ENCODE measurements at regions not wholly inside any gene's neighbourhood (a gene's known extent, or its start where the extent isn't known, plus 50 kb on each side); places are given as distances from the start of the nearest gene placed in this dataset.

GRCh38 chr15:62532367-62532766, 367.3 kb upstream of the C2CD4B start:
- no peak for DNase-seq (ENCODE audit: low read depth in 1 of 2, low spot score in 1 of 2)
- in situ Hi-C loops (cut with HindIII; ENCODE audit: low pct_unique_long_range_greater_than_20kb, low sequenced_read_pairs) = no loop called here
- no peak for TF ChIP-seq JUND (IDR thresholded peaks at IDR 0.05; ENCODE audit: low read depth)

DNA sequence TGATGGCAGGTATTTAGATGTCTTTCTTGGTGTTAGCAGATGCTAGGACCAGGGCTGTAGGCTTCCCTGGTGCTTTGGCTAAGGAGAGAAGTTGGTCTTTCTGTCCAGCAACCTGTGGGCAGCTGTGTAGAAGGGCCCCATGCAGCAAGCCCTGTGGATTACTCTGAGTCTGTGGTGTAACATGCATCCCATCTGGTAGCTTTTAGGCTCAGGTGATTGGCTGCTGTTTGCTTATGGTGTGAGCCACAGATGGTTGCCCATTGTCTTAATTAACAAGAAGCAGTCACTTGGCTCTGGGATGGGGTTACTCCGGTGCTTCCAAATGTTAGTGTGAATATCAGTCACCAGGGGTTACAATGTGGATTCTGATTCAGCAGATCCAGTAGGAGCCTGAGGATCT, 368.6 kb upstream of the C2CD4B start:
- DNase-seq (ENCODE audit: low read depth in 1 of 2, low spot score in 1 of 2) = no peak
- in situ Hi-C loops (cut with HindIII; ENCODE audit: low pct_unique_long_range_greater_than_20kb, low sequenced_read_pairs) = no loop called here
- no peak for TF ChIP-seq JUND (IDR thresholded peaks at IDR 0.05; ENCODE audit: low read depth)

DNA sequence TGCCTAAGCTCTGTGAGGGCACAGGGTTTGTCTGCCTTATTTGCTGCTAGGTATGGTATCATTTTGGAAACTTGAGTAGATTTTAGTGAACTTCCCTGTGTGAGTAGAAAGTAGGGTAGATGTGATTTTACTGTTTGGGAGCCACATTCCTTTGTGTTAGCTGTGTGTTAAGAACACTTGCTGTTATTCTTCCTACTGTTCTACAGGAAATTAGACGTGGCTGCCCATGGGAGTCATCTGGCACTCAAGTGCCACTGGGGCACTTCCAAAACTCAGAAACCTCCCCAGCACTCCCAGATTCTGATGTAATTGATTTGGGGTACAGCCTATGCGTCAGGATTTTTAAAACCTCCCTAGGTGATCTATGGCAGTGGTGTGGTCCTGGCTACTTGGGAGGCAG, 369.9 kb upstream of the C2CD4B start:
- in situ Hi-C loops (cut with HindIII; ENCODE audit: low pct_unique_long_range_greater_than_20kb, low sequenced_read_pairs) = no loop called here
- no peak for TF ChIP-seq JUND (IDR thresholded peaks at IDR 0.05; ENCODE audit: low read depth)
- no peak for DNase-seq (ENCODE audit: low read depth in 1 of 2, low spot score in 1 of 2)

DNA sequence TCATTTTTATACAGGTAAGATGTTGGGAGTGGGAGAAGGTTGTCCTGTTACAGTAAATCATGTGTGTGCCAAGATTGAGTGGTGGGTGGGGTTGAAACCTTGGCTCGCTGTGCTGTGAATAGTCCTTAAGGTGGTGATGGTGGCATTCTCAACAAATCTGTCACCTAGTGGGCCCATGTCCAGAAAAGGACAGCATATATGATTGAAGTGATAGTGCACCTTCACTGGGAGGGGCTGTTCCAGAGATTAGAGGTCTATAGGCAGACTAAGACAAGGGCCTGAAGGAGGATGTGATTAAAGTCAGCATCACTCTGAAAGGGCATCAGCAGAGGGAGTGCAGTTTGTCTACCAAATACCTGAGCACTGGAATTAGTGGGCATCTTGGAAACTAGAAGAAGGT, 374.2 kb upstream of the C2CD4B start:
- in situ Hi-C loops (cut with HindIII; ENCODE audit: low pct_unique_long_range_greater_than_20kb, low sequenced_read_pairs) = no loop called here
- TF ChIP-seq JUND (IDR thresholded peaks at IDR 0.05; ENCODE audit: low read depth) = no peak
- no peak for DNase-seq (ENCODE audit: low read depth in 1 of 2, low spot score in 1 of 2)

GRCh38 chr15:62541250-62541649, 376.2 kb upstream of the C2CD4B start:
- no peak for DNase-seq (ENCODE audit: low read depth in 1 of 2, low spot score in 1 of 2)
- TF ChIP-seq JUND (IDR thresholded peaks at IDR 0.05; ENCODE audit: low read depth) = no peak
- in situ Hi-C loops (cut with HindIII; ENCODE audit: low pct_unique_long_range_greater_than_20kb, low sequenced_read_pairs) = no loop called here

DNA sequence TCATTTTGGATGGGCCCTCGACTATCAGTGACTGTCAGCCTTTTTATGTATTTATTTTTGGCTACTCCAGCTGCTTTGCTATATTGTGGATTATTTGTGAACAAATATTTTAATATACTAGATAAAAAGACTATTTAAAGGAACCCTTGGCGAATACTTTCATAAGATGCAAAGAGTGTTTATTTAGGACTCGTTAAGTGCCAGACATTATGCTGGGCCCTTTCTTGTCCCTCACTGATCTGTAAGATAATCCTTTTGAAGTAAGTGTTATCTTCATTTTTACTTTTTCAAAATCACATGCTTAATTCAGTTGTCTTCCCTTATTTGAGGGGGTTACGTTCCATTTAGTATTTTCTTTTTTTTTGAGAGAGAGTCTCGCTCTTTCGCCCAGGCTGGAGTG, 376.8 kb upstream of the C2CD4B start:
- no peak for DNase-seq (ENCODE audit: low read depth in 1 of 2, low spot score in 1 of 2)
- in situ Hi-C loops (cut with HindIII; ENCODE audit: low pct_unique_long_range_greater_than_20kb, low sequenced_read_pairs) = no loop called here
- TF ChIP-seq JUND (IDR thresholded peaks at IDR 0.05; ENCODE audit: low read depth) = no peak

DNA sequence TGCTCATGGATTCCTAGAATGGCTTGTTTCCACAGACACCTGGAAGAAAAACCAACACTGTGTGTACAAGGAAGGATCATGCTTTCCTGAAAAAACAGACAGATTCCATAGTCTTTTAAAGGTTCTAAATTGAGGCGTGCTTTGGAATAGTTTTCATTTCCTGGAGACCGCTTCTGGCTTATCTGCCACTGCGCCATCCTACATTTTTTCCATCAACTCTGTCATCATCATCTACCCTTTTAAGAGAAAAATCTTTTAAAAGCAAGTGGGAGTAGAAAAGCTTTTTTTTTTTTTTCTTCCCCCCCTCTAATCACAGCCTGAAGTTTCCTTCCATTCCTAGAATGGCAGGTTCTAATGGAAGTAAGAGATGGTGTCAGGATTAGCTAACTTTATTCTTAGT, 379.4 kb upstream of the C2CD4B start:
- in situ Hi-C loops (cut with HindIII; ENCODE audit: low pct_unique_long_range_greater_than_20kb, low sequenced_read_pairs) = no loop called here
- DNase-seq (ENCODE audit: low read depth in 1 of 2, low spot score in 1 of 2) = no peak
- no peak for TF ChIP-seq JUND (IDR thresholded peaks at IDR 0.05; ENCODE audit: low read depth)

DNA sequence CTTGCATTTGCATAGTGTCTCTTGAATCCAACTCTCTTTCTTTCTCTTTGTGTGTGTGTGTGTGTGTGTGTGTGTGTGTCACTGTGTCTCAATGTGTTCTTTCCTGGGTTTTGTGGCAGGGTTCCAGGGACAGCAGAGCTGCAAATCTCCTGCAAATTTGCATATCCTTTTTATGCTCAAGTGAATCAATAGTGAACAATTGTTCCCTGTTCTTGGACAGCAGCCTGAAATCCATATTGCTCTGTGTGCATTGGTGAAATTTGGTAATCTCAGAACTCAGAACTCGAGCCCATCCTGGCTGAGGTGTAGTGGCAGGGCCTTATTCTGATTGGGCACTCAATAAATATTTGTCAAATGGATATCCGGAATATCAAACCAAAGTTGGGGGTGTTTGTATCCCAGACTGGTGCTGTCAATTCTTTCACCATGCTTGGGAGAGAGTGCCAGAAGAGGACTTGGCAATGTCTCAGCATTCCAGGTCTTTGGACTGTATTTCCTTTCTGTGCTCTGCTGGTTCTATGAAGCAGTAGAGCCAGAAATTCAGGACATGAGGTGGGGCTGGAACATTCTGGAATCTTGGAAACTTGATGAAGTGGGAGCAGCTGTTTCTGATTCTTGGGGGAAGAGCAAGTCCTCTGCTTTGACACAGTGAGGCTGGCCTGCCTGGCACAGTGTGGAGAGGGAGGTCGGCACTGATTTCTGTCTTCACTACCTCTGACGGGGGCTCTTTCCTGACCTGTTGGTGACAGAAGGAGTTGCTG, 380.6 kb upstream of the C2CD4B start:
- peak in 1 of 2 experiments; percentile 84 for DNase-seq (ENCODE audit: low read depth in 1 of 2, low spot score in 1 of 2)
- TF ChIP-seq JUND (IDR thresholded peaks at IDR 0.05; ENCODE audit: low read depth) = no peak
- in situ Hi-C loops (cut with HindIII; ENCODE audit: low pct_unique_long_range_greater_than_20kb, low sequenced_read_pairs) = no loop called here

GRCh38 chr15:62546628-62547027, 381.5 kb upstream of the C2CD4B start:
- DNase-seq (ENCODE audit: low read depth in 1 of 2, low spot score in 1 of 2) = no peak
- TF ChIP-seq JUND (IDR thresholded peaks at IDR 0.05; ENCODE audit: low read depth) = no peak

DNA sequence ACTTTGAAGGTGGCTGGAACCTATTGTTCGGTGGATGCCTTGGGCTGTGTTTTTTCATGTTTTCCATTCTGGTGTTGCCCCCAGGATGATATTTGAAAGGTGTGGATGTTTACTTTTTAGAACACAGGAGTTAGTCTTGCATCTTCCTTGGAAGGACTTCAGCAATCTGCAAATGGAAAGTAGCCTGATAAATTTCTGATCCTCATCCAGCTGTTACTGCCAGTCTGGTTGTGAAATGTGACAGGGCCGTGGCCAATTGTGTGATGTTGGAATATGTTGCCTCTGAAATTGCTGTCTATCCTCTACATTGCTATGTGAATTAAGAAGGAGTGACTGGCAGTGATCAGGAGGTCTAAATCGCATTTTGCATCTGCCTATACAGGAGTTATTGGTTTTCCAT, 382.5 kb upstream of the C2CD4B start:
- in situ Hi-C loops (cut with HindIII; ENCODE audit: low pct_unique_long_range_greater_than_20kb, low sequenced_read_pairs) = no loop called here
- no peak for TF ChIP-seq JUND (IDR thresholded peaks at IDR 0.05; ENCODE audit: low read depth)
- no peak for DNase-seq (ENCODE audit: low read depth in 1 of 2, low spot score in 1 of 2)

More at GRCh38 chr15:62546628-62547027, 381.5 kb upstream of the C2CD4B start:
- in situ Hi-C loops (cut with HindIII; ENCODE audit: low pct_unique_long_range_greater_than_20kb, low sequenced_read_pairs) = no loop called here

GRCh38 chr15:62549345-62549970, 384.4 kb upstream of the C2CD4B start:
- TF ChIP-seq JUND (IDR thresholded peaks at IDR 0.05; ENCODE audit: low read depth) = no peak
- in situ Hi-C loops (cut with HindIII; ENCODE audit: low pct_unique_long_range_greater_than_20kb, low sequenced_read_pairs) = no loop called here
- peak in 1 of 2 experiments; percentile 71 for DNase-seq (ENCODE audit: low read depth in 1 of 2, low spot score in 1 of 2)

DNA sequence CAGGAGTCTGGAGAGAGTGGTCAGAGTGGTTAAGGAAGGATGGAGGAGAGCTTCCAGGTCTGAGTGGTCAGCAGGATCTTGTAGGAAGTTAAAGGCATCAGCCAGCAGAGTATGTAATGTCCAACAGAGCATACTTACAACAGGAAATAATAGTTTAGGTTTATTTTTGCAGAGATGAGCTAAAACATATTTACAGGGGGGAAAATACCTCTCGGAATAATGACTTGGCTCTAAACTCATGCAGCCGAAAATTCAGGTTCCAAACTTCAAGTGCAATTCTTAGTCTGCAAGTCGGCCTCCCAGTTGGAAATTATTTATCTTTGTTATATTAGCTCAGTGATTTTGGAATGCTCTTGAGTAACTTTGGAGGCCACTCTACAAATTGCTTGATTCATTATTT, 385.0 kb upstream of the C2CD4B start:
- DNase-seq (ENCODE audit: low read depth in 1 of 2, low spot score in 1 of 2) = no peak
- no peak for TF ChIP-seq JUND (IDR thresholded peaks at IDR 0.05; ENCODE audit: low read depth)
- in situ Hi-C loops (cut with HindIII; ENCODE audit: low pct_unique_long_range_greater_than_20kb, low sequenced_read_pairs) = no loop called here

GRCh38 chr15:62552444-62552843, 387.4 kb upstream of the C2CD4B start:
- in situ Hi-C loops (cut with HindIII; ENCODE audit: low pct_unique_long_range_greater_than_20kb, low sequenced_read_pairs) = no loop called here
- TF ChIP-seq JUND (IDR thresholded peaks at IDR 0.05; ENCODE audit: low read depth) = no peak
- no peak for DNase-seq (ENCODE audit: low read depth in 1 of 2, low spot score in 1 of 2)
